ENCODE measurements at regions not wholly inside any gene's neighbourhood (a gene's known extent, or its start where the extent isn't known, plus 50 kb on each side); places are given as distances from the start of the nearest gene placed in this dataset.
A peak's percentile ranks its signal among the peaks of the same experiment; 100 is the strongest.

- Histone ChIP-seq H3K4me3 (ENCODE audit: extremely low read depth in 1 of 4, insufficient read depth in 2 of 4, low read depth in 3 of 4, low read length in 4 of 4) (no peak overlapping the region), H4K5ac (ENCODE audit: insufficient read length, low read depth, low read length) (no peak overlapping the region), H2BK5ac (ENCODE audit: low read depth, low read length) (no peak overlapping the region), H3K18ac (ENCODE audit: extremely low read depth, low read length) (no peak overlapping the region), H2AK5ac (ENCODE audit: low read depth, low read length) (0 out of 2 replicates have a peak overlapping the region, but pooled peaks have one; percentile 75), H4K91ac (replicated peaks; ENCODE audit: insufficient read length, low read length) (no peak overlapping the region), H3K27me3 (replicated peaks in 1 of 4; ENCODE audit: control insufficient read depth in 3 of 4, extremely low read depth in 1 of 4, insufficient read depth in 3 of 4, low read length in 3 of 4) (no peaks in the 10 kb centered on the region), H2AFZ (ENCODE audit: low read length) (no peak overlapping the region), H3K4ac (replicated peaks; ENCODE audit: insufficient read length, low read depth, low read length) (no peak overlapping the region), H3K9me3 (ENCODE audit: insufficient read depth in 2 of 2, low read depth in 1 of 2, low read length in 1 of 2) (no peaks in the 10 kb centered on the region), H3K56ac (replicated peaks; ENCODE audit: insufficient read length, low read depth, low read length) (no peak overlapping the region), H3K23me2 (ENCODE audit: low read depth, low read length) (no peaks in the 10 kb centered on the region), H4K8ac (ENCODE audit: extremely low read depth, insufficient read depth, low read length) (no peak overlapping the region), H3K79me2 (ENCODE audit: control insufficient read depth in 1 of 2, insufficient read depth in 2 of 2, low read length in 2 of 2) (no peaks in the 10 kb centered on the region), H3K23ac (ENCODE audit: insufficient read length) (no peak overlapping the region), H4K20me1 (replicated peaks in 1 of 2; ENCODE audit: control insufficient read depth in 1 of 2, insufficient read depth in 2 of 2, low read length in 2 of 2) (no peaks in the 10 kb centered on the region), H3K4me1 (replicated peaks in 1 of 4; ENCODE audit: control insufficient read depth in 3 of 4, insufficient read depth in 4 of 4, low read length in 3 of 4) (no peaks in the 10 kb centered on the region; a peak in 2 of 7 replicates), H3K9ac (replicated peaks in 1 of 4; ENCODE audit: extremely low read depth in 1 of 4, low read depth in 3 of 4, low read length in 3 of 4) (no peak overlapping the region), H3K4me2 (ENCODE audit: insufficient read depth in 1 of 2, low read depth in 2 of 2, low read length in 2 of 2) (no peak overlapping the region), H2BK12ac (ENCODE audit: low read depth, low read length) (no peak overlapping the region), H2BK20ac (ENCODE audit: low read length) (no peak overlapping the region), H3K27ac (ENCODE audit: low read depth, low read length) (no peak overlapping the region), H3K79me1 (ENCODE audit: low read depth, low read length) (no peaks in the 10 kb centered on the region), H2BK120ac (replicated peaks; ENCODE audit: low read depth, low read length) (no peak overlapping the region), H3K36me3 (ENCODE audit: control insufficient read depth in 2 of 4, insufficient read depth in 4 of 4, low read length in 3 of 4) (no peaks in the 10 kb centered on the region), H3K14ac (ENCODE audit: insufficient read length) (no peak overlapping the region), H2BK15ac (ENCODE audit: low read length) (no peak overlapping the region)
- WGBS, 2 experiments (ENCODE audit: extremely low coverage in 1 of 2, insufficient coverage in 1 of 2, insufficient read length in 1 of 2, insufficient replicate concordance in 2 of 2, low coverage in 1 of 2, low lambda C conversion rate in 2 of 2, missing lambda C conversion rate in 1 of 2) = 92% methylated on average over 10 of the region's 10 CpGs; no CpG with 5 or more reads in 1 of the 2 experiments
- TF ChIP-seq CHD1 (IDR thresholded peaks at IDR 0.05; ENCODE audit: low read depth, low read length) (no peak), JUN (IDR thresholded peaks at IDR 0.05; ENCODE audit: low read depth, low read length) (no peak), ZNF274 (IDR thresholded peaks at IDR 0.05; ENCODE audit: borderline replicate concordance, extremely low read depth, low read length) (no peak), KDM5A (IDR thresholded peaks at IDR 0.05; ENCODE audit: low read length) (no peak), YY1 (IDR thresholded peaks at IDR 0.05; ENCODE audit: low read depth, low read length) (no peak), CEBPB (IDR thresholded peaks at IDR 0.05; ENCODE audit: low read depth, low read length) (no peak), ASH2L (IDR thresholded peaks at IDR 0.05; ENCODE audit: low read length) (no peak), TBP (IDR thresholded peaks at IDR 0.05; ENCODE audit: low read depth, low read length) (no peak), SIN3A (conservative IDR thresholded peaks at IDR 0.05 in 1 of 2, IDR thresholded peaks at IDR 0.05 in 1 of 2; ENCODE audit: low read depth in 1 of 2, low read length in 2 of 2) (no peak), ATF3 (IDR thresholded peaks at IDR 0.05; ENCODE audit: insufficient read depth, low read depth, low read length) (no peak), POU5F1 (IDR thresholded peaks at IDR 0.05; ENCODE audit: low read depth, low read length) (no peak), SRF (IDR thresholded peaks at IDR 0.05; ENCODE audit: low read depth, low read length) (no peak), EP300 (IDR thresholded peaks at IDR 0.05; ENCODE audit: borderline replicate concordance in 1 of 2, low read depth in 2 of 2, low read length in 2 of 2) (no peak), CREB1 (IDR thresholded peaks at IDR 0.05) (no peak), SIX5 (IDR thresholded peaks at IDR 0.05; ENCODE audit: low read depth, low read length) (no peak)
- FAIRE-seq (no peak), DNase-seq (ENCODE audit: low read depth in 1 of 2, low spot score in 2 of 2) (no peak)
- ChIA-PET POLR2A (ENCODE audit: partially characterized antibody) (no interaction called here), CTCF (ENCODE audit: partially characterized antibody) (no interaction called here)
Measured at GRCh38 chrX:1945879-1946278, 331.0 kb downstream of the ASMT start.

Data from H1 (cell line).